Osteoblast (primary cell): ENCODE measurements at regions not wholly inside any gene's neighbourhood (a gene's known extent, or its start where the extent isn't known, plus 50 kb on each side); places are given as distances from the start of the nearest gene placed in this dataset.

Experiments
- DNase-seq: peaks from one replicate; pipeline ENCODE4 v3.0.0; 2011; ENCODE audit warnings: low spot score, mixed read lengths; ENCODE audit not compliant: insufficient read length; ENCODE audit errors: missing footprints
- H2AFZ ChIP-seq: 2 replicates; pipeline ENCODE4 v1.6.0; 2011; ENCODE audit warnings: mild to moderate bottlenecking, low read length
- H3K27ac ChIP-seq: 2 replicates; pipeline ENCODE4 v1.5.1; 2011; ENCODE audit warnings: mild to moderate bottlenecking, low read depth, low read length, moderate library complexity
- H3K27me3 ChIP-seq: 2 replicates; pipeline ENCODE4 v1.6.0; 2012; ENCODE audit warnings: mild to moderate bottlenecking, control low read depth, inconsistent platforms, low read length, moderate library complexity; ENCODE audit not compliant: insufficient read depth
- H3K36me3 ChIP-seq: 2 replicates; pipeline ENCODE4 v1.5.1; 2011; ENCODE audit warnings: mild to moderate bottlenecking, low read length, control low read depth, moderate library complexity; ENCODE audit not compliant: insufficient read depth
- H3K4me1 ChIP-seq: 2 replicates; pipeline ENCODE4 v1.5.1; 2011; ENCODE audit warnings: mild to moderate bottlenecking, low read length, control low read depth, moderate library complexity; ENCODE audit not compliant: insufficient read depth
- H3K4me2 ChIP-seq: 2 replicates; pipeline ENCODE4 v1.6.0; 2011; ENCODE audit warnings: mild to moderate bottlenecking, low read length; ENCODE audit not compliant: insufficient read depth
- H3K4me3 ChIP-seq: fragments of 200-600 bp; sonication (generic); 3 replicates; pipeline ENCODE4 v1.5.1; 2012; ENCODE audit warnings: mild to moderate bottlenecking, low read length, inconsistent platforms; ENCODE audit not compliant: insufficient read depth
- H3K79me2 ChIP-seq: 2 replicates; pipeline ENCODE4 v1.6.0; 2012; ENCODE audit warnings: mild to moderate bottlenecking, low read length, control low read depth, inconsistent platforms; ENCODE audit not compliant: insufficient read depth
- H3K9me3 ChIP-seq: 2 replicates; pipeline ENCODE4 v1.5.1; 2011; ENCODE audit warnings: low read depth, low read length, control low read depth
- H4K20me1 ChIP-seq: 2 replicates; pipeline ENCODE4 v1.6.0; 2012; ENCODE audit warnings: mild to moderate bottlenecking, low read length, control low read depth; ENCODE audit not compliant: insufficient read depth
- CTCF ChIP-seq: IDR thresholded peaks from 2 replicates; pipeline ENCODE4 v1.5.1; 2011; ENCODE audit warnings: mild to moderate bottlenecking, low read depth, low read length, moderate library complexity; ENCODE audit errors: extremely low read depth

GRCh38 chr18:43635397-43635796 is 358.1 kb upstream of the SYT4 start:
- no peak for TF ChIP-seq CTCF
- Histone ChIP-seq H3K9me3 (no peaks in the 10 kb centered on the region), H3K4me1 (no peaks in the 10 kb centered on the region), H3K36me3 (no peaks in the 10 kb centered on the region), H2AFZ (no peak overlapping the region), H3K4me2 (no peak overlapping the region), H4K20me1 (no peaks in the 10 kb centered on the region), H3K4me3 (no peak overlapping the region), H3K79me2 (no peaks in the 10 kb centered on the region), H3K27ac (no peak overlapping the region), H3K27me3 (no peaks in the 10 kb centered on the region)
- DNase-seq = no peak

- Histone ChIP-seq H2AFZ (no peak overlapping the region), H3K9me3 (no peaks in the 10 kb centered on the region), H3K4me3 (no peak overlapping the region), H3K79me2 (no peaks in the 10 kb centered on the region), H4K20me1 (no peaks in the 10 kb centered on the region), H3K27ac (no peak overlapping the region), H3K36me3 (no peaks in the 10 kb centered on the region), H3K27me3 (no peaks in the 10 kb centered on the region), H3K4me1 (no peaks in the 10 kb centered on the region), H3K4me2 (no peak overlapping the region)
- DNase-seq = no peak
- no peak for TF ChIP-seq CTCF
Observed at GRCh38 chr18:43642727-43643330, 365.5 kb upstream of the SYT4 start.

- H3K36me3 ChIP-seq = no peaks in the 10 kb centered on the region
- no peaks in the 10 kb centered on the region for H4K20me1 ChIP-seq
- H3K4me2 ChIP-seq = no peak overlapping the region
- no peak overlapping the region for H2AFZ ChIP-seq
- no peak overlapping the region for H3K4me3 ChIP-seq
- H3K4me1 ChIP-seq = no peaks in the 10 kb centered on the region
- no peak for DNase-seq
- no peak for TF ChIP-seq CTCF
- no peaks in the 10 kb centered on the region for H3K27me3 ChIP-seq
- H3K79me2 ChIP-seq = no peaks in the 10 kb centered on the region
- no peaks in the 10 kb centered on the region for H3K9me3 ChIP-seq
- H3K27ac ChIP-seq = no peak overlapping the region
Observed at GRCh38 chr18:43648002-43648401, 370.7 kb upstream of the SYT4 start.

GRCh38 chr18:43649649-43650357 is 372.5 kb upstream of the SYT4 start:
- Histone ChIP-seq H3K9me3 (no peaks in the 10 kb centered on the region), H3K27me3 (no peaks in the 10 kb centered on the region)

More at GRCh38 chr18:43649649-43650357, 372.5 kb upstream of the SYT4 start:
- Histone ChIP-seq H3K4me1 (no peaks in the 10 kb centered on the region), H3K79me2 (no peaks in the 10 kb centered on the region), H3K4me3 (no peak overlapping the region), H3K4me2 (no peak overlapping the region), H4K20me1 (no peaks in the 10 kb centered on the region), H3K27ac (no peak overlapping the region), H2AFZ (no peak overlapping the region), H3K36me3 (no peaks in the 10 kb centered on the region)
- no peak for TF ChIP-seq CTCF
- no peak for DNase-seq
